Kidney (tissue), 13 donors: ENCODE measurements at regions not wholly inside any gene's neighbourhood (a gene's known extent, or its start where the extent isn't known, plus 50 kb on each side); places are given as distances from the start of the nearest gene placed in this dataset.
A peak's percentile ranks its signal among the peaks of the same experiment; 100 is the strongest.

Experiments used
- DNase-seq, 5 donors: peaks; one replicate each; pipeline ENCODE4 v3.0.0-alpha.2; 2013 to 2020
- FAIRE-seq: peaks from 2 replicates; lab custom pipeline; 2012; peaks lifted over from hg19 to GRCh38; lab: Jason Lieb, UNC
- H3K27ac ChIP-seq, 2 donors: one replicate each; pipeline ENCODE4 v1.7.0; 2013; ENCODE audit warnings: low read depth in 2 of 2, low read length in 2 of 2, inconsistent platforms in 1 of 2
- H3K27me3 ChIP-seq: one replicate; pipeline ENCODE4 v1.7.1; 2013; ENCODE audit warnings: low read length, inconsistent platforms; ENCODE audit not compliant: control insufficient read depth, insufficient read depth
- H3K36me3 ChIP-seq, 3 donors: one replicate each; pipeline versions ENCODE4 v1.7.0 to v1.7.1; 2013; ENCODE audit warnings: low read length in 3 of 3, control low read depth in 1 of 3, inconsistent platforms in 1 of 3; ENCODE audit not compliant: insufficient read depth in 3 of 3, control insufficient read depth in 2 of 3
- H3K4me1 ChIP-seq, 3 donors: one replicate each; pipeline versions ENCODE4 v1.7.0 to v1.7.1; 2013; ENCODE audit warnings: low read length in 3 of 3, inconsistent platforms in 1 of 3, low read depth in 1 of 3; ENCODE audit not compliant: control insufficient read depth in 2 of 3, insufficient read depth in 2 of 3
- H3K4me3 ChIP-seq, 3 donors: one replicate each; pipeline versions ENCODE4 v1.7.0 to v1.8.1; 2013; ENCODE audit warnings: low read length in 3 of 3, control low read depth in 1 of 3, inconsistent platforms in 1 of 3
- H3K9ac ChIP-seq, 3 donors: one replicate each; pipeline versions ENCODE4 v1.7.0 to v1.7.1; 2013; ENCODE audit warnings: low read length in 3 of 3, control low read depth in 1 of 3, inconsistent platforms in 1 of 3
- H3K9me3 ChIP-seq, 3 donors: one replicate each; pipeline versions ENCODE4 v1.7.0 to v1.7.1; 2013; ENCODE audit warnings: low read length in 3 of 3, control low read depth in 1 of 3, inconsistent platforms in 1 of 3; ENCODE audit not compliant: control insufficient read depth in 2 of 3, insufficient read depth in 1 of 3
- CTCF ChIP-seq: IDR thresholded peaks from 3 replicates; pipeline ENCODE4 v1.5.1; 2012; ENCODE audit warnings: mild to moderate bottlenecking, moderate library complexity, borderline replicate concordance; ENCODE audit not compliant: insufficient read depth; ENCODE audit errors: extremely low read depth
- intact Hi-C: fragments of 100-400 bp; cut with DNase I; formaldehyde crosslinking; loops from one replicate; pipeline ENCODE4 v1.11.1; 2022
- donor health status: control.
- donor health status: control.
- donor health status: control.
- donor health status: control.
- donor health status: control.
- donor health status: DM: yes; HTN: yes; CAD: no.
- donor health status: Normal renal cell carcinoma (clear cell type).

- DNase-seq, result peak in 4 of 5 donors; percentile 26 to 53 (median 42)
- Histone ChIP-seq H3K27me3 (no peaks in the 10 kb centered on the region), H3K4me1 (no peaks in the 10 kb centered on the region), H3K27ac (no peak overlapping the region), H3K36me3 (no peaks in the 10 kb centered on the region), H3K9me3 (no peaks in the 10 kb centered on the region), H3K9ac (no peak overlapping the region), H3K4me3 (no peak overlapping the region)
- no peak for FAIRE-seq
- no peak for TF ChIP-seq CTCF
- intact Hi-C loops, result no loop called here
Measured at GRCh38 chr10:118908557-118909256, 120.8 kb upstream of the NANOS1 start.

- no peak overlapping the region for H3K4me3 ChIP-seq
- intact Hi-C loops, result no loop called here
- no peak overlapping the region for H3K9ac ChIP-seq
- DNase-seq (no peak), FAIRE-seq (no peak)
- no peaks in the 10 kb centered on the region for H3K4me1 ChIP-seq
- H3K27ac ChIP-seq, result no peak overlapping the region
- TF ChIP-seq CTCF, result no peak
- H3K27me3 ChIP-seq, result no peaks in the 10 kb centered on the region
- no peaks in the 10 kb centered on the region for H3K36me3 ChIP-seq
- no peaks in the 10 kb centered on the region for H3K9me3 ChIP-seq
Measured at GRCh38 chr10:118910702-118911101, 118.8 kb upstream of the NANOS1 start.

- H3K4me1 ChIP-seq, result no peaks in the 10 kb centered on the region
- no peak overlapping the region for H3K4me3 ChIP-seq
- H3K9me3 ChIP-seq, result no peaks in the 10 kb centered on the region
- H3K36me3 ChIP-seq, result no peaks in the 10 kb centered on the region
- FAIRE-seq (no peak), DNase-seq (no peak)
- no peak overlapping the region for H3K9ac ChIP-seq
- no peak overlapping the region for H3K27ac ChIP-seq
- intact Hi-C loops, result no loop called here
- no peak for TF ChIP-seq CTCF
- H3K27me3 ChIP-seq, result no peaks in the 10 kb centered on the region
Measured at GRCh38 chr10:118911363-118911762, 118.2 kb upstream of the NANOS1 start.
